ENCODE measurements at regions not wholly inside any gene's neighbourhood (a gene's known extent, or its start where the extent isn't known, plus 50 kb on each side); places are given as distances from the start of the nearest gene placed in this dataset.

- no peak overlapping the region for H3K27ac Mint-ChIP-seq
- DNase-seq (ENCODE audit: low spot score, unreplicated experiment) = no peak
- TF ChIP-seq, protein P1, sequence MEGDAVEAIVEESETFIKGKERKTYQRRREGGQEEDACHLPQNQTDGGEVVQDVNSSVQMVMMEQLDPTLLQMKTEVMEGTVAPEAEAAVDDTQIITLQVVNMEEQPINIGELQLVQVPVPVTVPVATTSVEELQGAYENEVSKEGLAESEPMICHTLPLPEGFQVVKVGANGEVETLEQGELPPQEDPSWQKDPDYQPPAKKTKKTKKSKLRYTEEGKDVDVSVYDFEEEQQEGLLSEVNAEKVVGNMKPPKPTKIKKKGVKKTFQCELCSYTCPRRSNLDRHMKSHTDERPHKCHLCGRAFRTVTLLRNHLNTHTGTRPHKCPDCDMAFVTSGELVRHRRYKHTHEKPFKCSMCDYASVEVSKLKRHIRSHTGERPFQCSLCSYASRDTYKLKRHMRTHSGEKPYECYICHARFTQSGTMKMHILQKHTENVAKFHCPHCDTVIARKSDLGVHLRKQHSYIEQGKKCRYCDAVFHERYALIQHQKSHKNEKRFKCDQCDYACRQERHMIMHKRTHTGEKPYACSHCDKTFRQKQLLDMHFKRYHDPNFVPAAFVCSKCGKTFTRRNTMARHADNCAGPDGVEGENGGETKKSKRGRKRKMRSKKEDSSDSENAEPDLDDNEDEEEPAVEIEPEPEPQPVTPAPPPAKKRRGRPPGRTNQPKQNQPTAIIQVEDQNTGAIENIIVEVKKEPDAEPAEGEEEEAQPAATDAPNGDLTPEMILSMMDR (IDR thresholded peaks at IDR 0.05; ENCODE audit: unreplicated experiment) = no peak
- no peaks in the 10 kb centered on the region for H3K9me3 Mint-ChIP-seq (ENCODE audit: low read depth)
- H3K4me3 Mint-ChIP-seq (ENCODE audit: low read depth) = no peak overlapping the region
- peaks cover 15% of the 10 kb centered on the region for H3K4me1 Mint-ChIP-seq (ENCODE audit: low read depth)
- no peaks in the 10 kb centered on the region for H3K36me3 Mint-ChIP-seq (ENCODE audit: insufficient read depth)
- H3K27me3 Mint-ChIP-seq = no peaks in the 10 kb centered on the region
Measured at GRCh38 chr12:69066492-69067373, 133.8 kb upstream of the CPM start.

DNA sequence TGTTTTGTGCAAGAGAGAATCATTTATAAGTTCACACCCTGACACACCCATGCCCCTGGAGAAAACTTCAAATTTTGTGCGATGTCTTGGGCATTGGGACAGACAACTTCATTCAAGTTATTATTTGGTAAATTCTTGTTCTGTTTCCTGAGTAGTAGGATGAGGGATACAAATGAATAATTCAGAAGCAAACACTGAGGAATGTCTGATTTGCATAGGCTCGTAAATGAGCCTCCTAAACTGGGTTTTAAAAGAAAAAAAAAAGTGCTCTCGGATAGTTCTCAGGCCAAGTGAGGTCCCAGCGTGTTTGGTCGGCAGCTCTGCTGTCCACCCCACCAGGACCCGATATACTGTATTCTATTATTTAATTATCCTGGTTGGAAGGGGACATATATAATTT, 134.7 kb upstream of the CPM start:
- TF ChIP-seq, protein P1 (IDR thresholded peaks at IDR 0.05; ENCODE audit: unreplicated experiment) = no peak
- Mint-ChIP-seq H3K36me3 (ENCODE audit: insufficient read depth) (no peaks in the 10 kb centered on the region), H3K4me1 (ENCODE audit: low read depth) (peaks cover 10% of the 10 kb centered on the region), H3K27ac (no peak overlapping the region), H3K9me3 (ENCODE audit: low read depth) (no peaks in the 10 kb centered on the region), H3K4me3 (ENCODE audit: low read depth) (no peak overlapping the region), H3K27me3 (no peaks in the 10 kb centered on the region)
- DNase-seq (ENCODE audit: low spot score, unreplicated experiment) = no peak

GRCh38 chr12:69068448-69068847, 135.5 kb upstream of the CPM start:
- Mint-ChIP-seq H3K4me3 (ENCODE audit: low read depth) (no peak overlapping the region), H3K36me3 (ENCODE audit: insufficient read depth) (no peaks in the 10 kb centered on the region), H3K9me3 (ENCODE audit: low read depth) (no peaks in the 10 kb centered on the region), H3K27ac (no peak overlapping the region), H3K4me1 (ENCODE audit: low read depth) (peaks cover 10% of the 10 kb centered on the region), H3K27me3 (no peaks in the 10 kb centered on the region)
- TF ChIP-seq, protein P1 (IDR thresholded peaks at IDR 0.05; ENCODE audit: unreplicated experiment) = no peak
- DNase-seq (ENCODE audit: low spot score, unreplicated experiment) = no peak

- TF ChIP-seq, protein P1 (IDR thresholded peaks at IDR 0.05; ENCODE audit: unreplicated experiment) = no peak
- H3K4me3 Mint-ChIP-seq (ENCODE audit: low read depth) = no peak overlapping the region
Measured at GRCh38 chr12:69069479-69069878, 136.5 kb upstream of the CPM start.

DNA sequence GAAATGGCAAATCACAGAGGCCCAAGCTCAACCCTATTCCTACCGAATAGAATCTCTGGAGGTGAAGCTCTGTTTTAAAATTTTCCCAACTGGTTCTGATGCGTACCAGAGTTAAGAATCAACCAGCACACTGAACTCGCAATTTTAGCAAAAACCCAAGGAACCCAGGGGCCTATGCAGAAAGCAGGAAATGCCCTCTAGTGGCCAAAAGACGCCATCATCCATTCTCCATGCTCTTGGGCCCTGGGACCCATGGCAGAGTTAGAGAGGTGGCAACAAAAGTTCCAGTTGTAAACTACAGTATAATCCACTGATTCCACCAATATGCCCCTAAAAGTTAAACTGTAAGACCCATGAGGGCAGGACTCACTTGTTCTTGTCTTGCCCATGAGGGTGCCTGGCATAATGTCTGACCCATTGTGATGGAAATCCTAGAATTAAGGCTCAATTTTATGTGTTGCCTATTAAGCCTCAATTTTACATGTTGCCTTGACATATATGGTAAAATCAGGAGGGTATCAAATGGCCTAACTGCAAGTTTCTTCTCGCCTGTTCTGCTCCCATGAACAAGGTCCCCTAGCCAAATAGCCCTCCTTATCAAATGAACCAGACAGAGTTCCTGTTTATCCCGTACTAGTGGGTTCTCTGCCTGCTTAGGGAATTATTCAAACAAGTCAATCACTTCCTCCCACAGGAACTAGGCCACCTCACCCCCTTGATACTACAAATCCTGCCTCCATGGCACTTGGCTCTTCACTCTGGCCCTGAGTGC, 137.5 kb upstream of the CPM start:
- no peak overlapping the region for H3K27ac Mint-ChIP-seq
- DNase-seq (ENCODE audit: low spot score, unreplicated experiment) = peak; percentile 21
- TF ChIP-seq, protein P1 (IDR thresholded peaks at IDR 0.05; ENCODE audit: unreplicated experiment) = peak; percentile 89
- no peaks in the 10 kb centered on the region for H3K36me3 Mint-ChIP-seq (ENCODE audit: insufficient read depth)
- no peak overlapping the region for H3K4me3 Mint-ChIP-seq (ENCODE audit: low read depth)
- no peaks in the 10 kb centered on the region for H3K9me3 Mint-ChIP-seq (ENCODE audit: low read depth)
- no peaks in the 10 kb centered on the region for H3K27me3 Mint-ChIP-seq
- H3K4me1 Mint-ChIP-seq (ENCODE audit: low read depth) = peaks cover 10% of the 10 kb centered on the region

More at GRCh38 chr12:69069479-69069878, 136.5 kb upstream of the CPM start:
- H3K4me1 Mint-ChIP-seq (ENCODE audit: low read depth) = peaks cover 10% of the 10 kb centered on the region
- no peaks in the 10 kb centered on the region for H3K27me3 Mint-ChIP-seq
- no peak overlapping the region for H3K27ac Mint-ChIP-seq
- H3K9me3 Mint-ChIP-seq (ENCODE audit: low read depth) = no peaks in the 10 kb centered on the region
- no peak for DNase-seq (ENCODE audit: low spot score, unreplicated experiment)
- no peaks in the 10 kb centered on the region for H3K36me3 Mint-ChIP-seq (ENCODE audit: insufficient read depth)
